MM.1S (cell line): ENCODE measurements at regions not wholly inside any gene's neighbourhood (a gene's known extent, or its start where the extent isn't known, plus 50 kb on each side); places are given as distances from the start of the nearest gene placed in this dataset.

Source experiments
- EZH2 ChIP-seq: fragments of 300-600 bp; sonication (generic); optimal IDR thresholded peaks from 2 replicates; pipeline ENCODE3; 2017; ENCODE audit warnings: low read depth, mild to moderate bottlenecking, antibody characterized with exemption, low read length, mixed read lengths
- EZH2phosphoT487 ChIP-seq: fragments of 300-600 bp; sonication (generic); IDR thresholded peaks from 2 replicates; pipeline ENCODE4 v1.6.1; 2018; ENCODE audit warnings: antibody characterized with exemption, low read length
- TF ChIP-seq, protein P1 (sequence below): fragments of 300-600 bp; sonication (generic); IDR thresholded peaks from 2 replicates; pipeline ENCODE4 v1.5.1; 2016; ENCODE audit warnings: antibody characterized with exemption, low read length, mixed read lengths

DNA sequence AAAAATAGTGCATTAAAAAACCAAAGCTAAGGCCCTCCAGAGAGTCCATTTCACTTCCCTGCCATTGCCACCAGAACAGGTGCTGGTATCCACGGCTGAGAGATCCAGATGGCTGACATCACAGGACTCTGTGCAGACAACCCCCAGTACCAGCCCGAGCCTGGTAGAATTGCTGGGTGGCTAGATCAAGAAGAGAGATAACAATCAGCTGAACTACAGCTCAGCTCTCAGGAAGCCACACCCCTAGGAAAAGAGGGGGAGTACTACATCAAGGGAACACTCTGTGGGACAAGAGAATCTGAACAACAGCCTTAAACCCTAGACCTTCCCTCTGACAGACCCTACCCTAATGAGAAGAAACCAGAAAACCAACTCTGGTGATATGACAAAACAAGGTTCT lies 73.8 kb upstream of the SLIT3 start:
- TF ChIP-seq, protein P1, sequence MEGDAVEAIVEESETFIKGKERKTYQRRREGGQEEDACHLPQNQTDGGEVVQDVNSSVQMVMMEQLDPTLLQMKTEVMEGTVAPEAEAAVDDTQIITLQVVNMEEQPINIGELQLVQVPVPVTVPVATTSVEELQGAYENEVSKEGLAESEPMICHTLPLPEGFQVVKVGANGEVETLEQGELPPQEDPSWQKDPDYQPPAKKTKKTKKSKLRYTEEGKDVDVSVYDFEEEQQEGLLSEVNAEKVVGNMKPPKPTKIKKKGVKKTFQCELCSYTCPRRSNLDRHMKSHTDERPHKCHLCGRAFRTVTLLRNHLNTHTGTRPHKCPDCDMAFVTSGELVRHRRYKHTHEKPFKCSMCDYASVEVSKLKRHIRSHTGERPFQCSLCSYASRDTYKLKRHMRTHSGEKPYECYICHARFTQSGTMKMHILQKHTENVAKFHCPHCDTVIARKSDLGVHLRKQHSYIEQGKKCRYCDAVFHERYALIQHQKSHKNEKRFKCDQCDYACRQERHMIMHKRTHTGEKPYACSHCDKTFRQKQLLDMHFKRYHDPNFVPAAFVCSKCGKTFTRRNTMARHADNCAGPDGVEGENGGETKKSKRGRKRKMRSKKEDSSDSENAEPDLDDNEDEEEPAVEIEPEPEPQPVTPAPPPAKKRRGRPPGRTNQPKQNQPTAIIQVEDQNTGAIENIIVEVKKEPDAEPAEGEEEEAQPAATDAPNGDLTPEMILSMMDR: no peak
- TF ChIP-seq EZH2: no peak
- TF ChIP-seq EZH2phosphoT487: no peak
